Thoracic aorta (tissue), 2 donors: ENCODE measurements at regions not wholly inside any gene's neighbourhood (a gene's known extent, or its start where the extent isn't known, plus 50 kb on each side); places are given as distances from the start of the nearest gene placed in this dataset.
"Not testable (repeated sequence)": the region's sequence is repeated elsewhere in the genome, so short reads cannot be mapped to it uniquely, and the experiment has no call there.

Source experiments
- ATAC-seq: fragments of 150-250 bp; one replicate; pipeline ENCODE4 v1.8.0; 2017; ENCODE audit warnings: low read depth; ENCODE audit not compliant: insufficient number of reproducible peaks, low FRiP score
- DNase-seq: peaks from one replicate; pipeline ENCODE4 v3.0.0-alpha.2; 2020; ENCODE audit warnings: low spot score
- H3K27ac ChIP-seq, 2 donors: fragments of 200-600 bp; sonication (generic); 1 replicate in 1 of 2; 2 replicates in 1 of 2; pipeline ENCODE4 v1.5.1; 2016; ENCODE audit warnings: mild to moderate bottlenecking in 2 of 2, moderate library complexity in 2 of 2
- H3K27me3 ChIP-seq: fragments of 200-600 bp; sonication (generic); replicated peaks from 2 replicates; pipeline ENCODE4 v1.6.0; 2016; ENCODE audit warnings: mild to moderate bottlenecking; ENCODE audit not compliant: insufficient read depth
- H3K36me3 ChIP-seq: fragments of 200-600 bp; sonication (generic); one replicate; pipeline ENCODE4 v1.5.1; 2016
- H3K4me1 ChIP-seq, 2 donors: fragments of 200-600 bp; sonication (generic); 1 replicate in 1 of 2; 2 replicates in 1 of 2; pipeline versions ENCODE4 v1.5.1 to v1.6.0; 2016; ENCODE audit warnings: low read depth in 2 of 2, mild to moderate bottlenecking in 1 of 2; ENCODE audit not compliant: control insufficient read depth in 1 of 2
- H3K4me3 ChIP-seq: fragments of 200-600 bp; sonication (generic); 2 replicates; pipeline ENCODE4 v1.5.1; 2016; ENCODE audit warnings: mild to moderate bottlenecking
- H3K9me3 ChIP-seq: fragments of 200-600 bp; sonication (generic); 2 replicates; pipeline ENCODE4 v1.5.1; 2016
- TF ChIP-seq, protein P1 (sequence below): fragments of 200-600 bp; sonication (generic); IDR thresholded peaks from one replicate; pipeline ENCODE4 v1.5.1; 2019; ENCODE audit warnings: antibody characterized with exemption

DNA sequence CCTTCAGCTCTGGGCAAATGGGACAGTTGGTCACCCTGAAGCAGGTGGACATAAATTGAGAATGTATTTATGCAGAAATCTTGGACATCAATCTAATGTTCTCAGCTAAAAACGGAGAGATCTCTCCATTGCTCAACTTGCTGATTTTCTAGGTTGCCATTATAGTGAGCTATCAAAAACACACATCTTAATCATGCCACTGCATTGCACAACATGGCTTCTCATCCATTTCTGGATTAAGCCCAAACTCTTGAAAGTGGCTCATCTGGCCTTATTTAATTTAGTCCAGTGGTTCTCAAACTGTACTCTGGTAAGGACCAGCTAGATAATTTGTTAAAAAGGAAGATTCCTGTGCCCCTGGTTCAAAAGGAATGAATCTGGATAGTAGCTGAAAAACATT is 324.9 kb upstream of the CITED2 start:
- H3K36me3 ChIP-seq, result no peaks in the 10 kb centered on the region
- no peak for ATAC-seq

DNA sequence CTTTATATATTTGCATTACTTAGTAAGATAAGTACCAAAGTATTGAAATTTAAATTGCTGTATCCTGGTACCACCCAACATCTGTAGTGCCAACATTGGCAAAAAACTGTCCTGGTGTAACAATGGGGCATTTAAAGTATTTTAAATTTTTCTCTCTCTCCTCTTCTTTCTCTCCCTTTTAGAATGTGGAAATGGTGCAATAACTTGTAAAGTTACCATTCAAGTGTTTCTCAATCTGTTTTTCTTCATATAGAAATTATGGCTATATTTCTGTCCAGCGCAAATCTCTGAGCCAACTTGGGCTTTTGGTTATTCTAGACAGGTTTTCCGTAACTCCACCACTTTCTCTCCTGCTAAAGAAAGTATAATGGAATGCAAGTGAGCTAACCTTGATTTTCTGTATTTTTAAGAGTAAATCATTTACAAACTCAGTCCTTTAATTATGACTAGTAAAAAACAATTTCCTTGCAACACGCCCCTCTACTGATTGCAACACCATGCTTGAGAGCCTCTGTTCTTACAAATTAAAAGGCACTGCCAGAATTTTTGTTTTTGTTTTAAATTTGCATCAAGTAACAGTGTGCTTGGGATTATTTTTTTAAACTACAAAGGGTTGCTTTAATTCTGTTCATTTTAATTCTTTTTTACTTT is 324.2 kb upstream of the CITED2 start:
- ATAC-seq (no peak), DNase-seq (no peak)
- TF ChIP-seq, protein P1, sequence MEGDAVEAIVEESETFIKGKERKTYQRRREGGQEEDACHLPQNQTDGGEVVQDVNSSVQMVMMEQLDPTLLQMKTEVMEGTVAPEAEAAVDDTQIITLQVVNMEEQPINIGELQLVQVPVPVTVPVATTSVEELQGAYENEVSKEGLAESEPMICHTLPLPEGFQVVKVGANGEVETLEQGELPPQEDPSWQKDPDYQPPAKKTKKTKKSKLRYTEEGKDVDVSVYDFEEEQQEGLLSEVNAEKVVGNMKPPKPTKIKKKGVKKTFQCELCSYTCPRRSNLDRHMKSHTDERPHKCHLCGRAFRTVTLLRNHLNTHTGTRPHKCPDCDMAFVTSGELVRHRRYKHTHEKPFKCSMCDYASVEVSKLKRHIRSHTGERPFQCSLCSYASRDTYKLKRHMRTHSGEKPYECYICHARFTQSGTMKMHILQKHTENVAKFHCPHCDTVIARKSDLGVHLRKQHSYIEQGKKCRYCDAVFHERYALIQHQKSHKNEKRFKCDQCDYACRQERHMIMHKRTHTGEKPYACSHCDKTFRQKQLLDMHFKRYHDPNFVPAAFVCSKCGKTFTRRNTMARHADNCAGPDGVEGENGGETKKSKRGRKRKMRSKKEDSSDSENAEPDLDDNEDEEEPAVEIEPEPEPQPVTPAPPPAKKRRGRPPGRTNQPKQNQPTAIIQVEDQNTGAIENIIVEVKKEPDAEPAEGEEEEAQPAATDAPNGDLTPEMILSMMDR, result no peak
- Histone ChIP-seq H3K36me3 (no peaks in the 10 kb centered on the region), H3K9me3 (no peaks in the 10 kb centered on the region), H3K4me1 (peaks cover 8 to 20% of the 10 kb centered on the region in 2 donors), H3K4me3 (no peak overlapping the region), H3K27me3 (no peaks in the 10 kb centered on the region), H3K27ac (no peak overlapping the region)

More for the DNA sequence above, 324.9 kb upstream of the CITED2 start:
- no peak for DNase-seq
- TF ChIP-seq, protein P1, result no peak
- H3K27ac ChIP-seq, result no peak overlapping the region
- H3K4me1 ChIP-seq, result peaks cover 6 to 16% of the 10 kb centered on the region in 2 donors
- H3K9me3 ChIP-seq, result no peaks in the 10 kb centered on the region
- H3K4me3 ChIP-seq, result no peak overlapping the region
- no peaks in the 10 kb centered on the region for H3K27me3 ChIP-seq

DNA sequence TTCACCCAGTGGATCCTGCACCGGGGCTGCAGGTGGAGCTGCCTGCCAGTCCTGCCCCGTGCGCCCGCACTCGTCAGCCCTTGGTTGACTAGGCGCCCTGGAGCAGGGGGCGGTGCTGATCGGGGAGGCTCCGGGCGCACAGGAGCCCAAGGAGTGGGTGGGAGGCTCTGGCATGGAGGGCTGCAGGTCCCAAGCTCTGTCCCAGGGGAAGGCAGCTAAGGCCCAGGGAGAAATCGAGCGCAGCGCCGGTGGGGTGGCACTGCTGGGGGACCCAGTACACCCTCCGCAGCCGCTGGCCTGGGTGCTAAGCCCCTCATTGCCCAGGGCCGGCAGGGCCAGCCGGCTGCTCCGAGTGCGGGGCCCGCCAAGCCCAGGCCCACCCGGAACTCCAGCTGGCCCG is 323.4 kb upstream of the CITED2 start:
- not testable (repeated sequence) for H3K9me3 ChIP-seq, H3K27ac ChIP-seq, ATAC-seq, H3K36me3 ChIP-seq, H3K4me3 ChIP-seq, DNase-seq, H3K27me3 ChIP-seq
- H3K4me1 ChIP-seq, result peaks cover 8 to 20% of the 10 kb centered on the region in 2 donors

DNA sequence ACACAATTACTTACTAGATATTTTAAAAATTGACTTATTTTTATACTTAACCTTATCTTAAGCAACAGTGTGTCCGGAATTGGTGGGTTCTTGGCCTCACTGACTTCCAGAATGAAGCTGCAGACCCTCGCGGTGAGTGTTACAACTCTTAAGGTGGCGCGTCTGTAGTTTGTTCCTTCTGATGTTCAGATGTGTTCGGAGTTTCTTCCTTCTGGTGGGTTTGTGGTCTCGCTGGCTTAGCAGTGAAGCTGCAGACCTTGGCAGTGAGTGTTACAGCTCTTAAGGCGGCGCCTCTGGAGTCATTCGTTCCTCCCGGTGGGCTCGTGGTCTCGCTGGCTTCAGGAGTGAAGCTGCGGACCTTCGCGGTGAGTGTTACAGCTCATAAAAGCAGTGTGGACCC is 322.5 kb upstream of the CITED2 start:
- H3K4me3 ChIP-seq, H3K27me3 ChIP-seq, ATAC-seq, DNase-seq, H3K27ac ChIP-seq, H3K9me3 ChIP-seq, H3K36me3 ChIP-seq: not testable (repeated sequence)
- H3K4me1 ChIP-seq, result peaks cover 8 to 20% of the 10 kb centered on the region in 2 donors

GRCh38 chr6:139695361-139695760 is 320.9 kb upstream of the CITED2 start:
- no peak overlapping the region for H3K27ac ChIP-seq
- H3K9me3 ChIP-seq, result no peaks in the 10 kb centered on the region
- no peaks in the 10 kb centered on the region for H3K27me3 ChIP-seq
- H3K36me3 ChIP-seq, result no peaks in the 10 kb centered on the region
- DNase-seq, result no peak
- peaks cover 8 to 20% of the 10 kb centered on the region in 2 donors for H3K4me1 ChIP-seq
- no peak for ATAC-seq
- no peak overlapping the region for H3K4me3 ChIP-seq
- TF ChIP-seq, protein P1, result no peak

GRCh38 chr6:139693735-139694134 is 319.3 kb upstream of the CITED2 start:
- ATAC-seq, result no peak
- TF ChIP-seq, protein P1, result no peak
- no peak for DNase-seq
- Histone ChIP-seq H3K27me3 (no peaks in the 10 kb centered on the region), H3K4me1 (peaks cover 4 to 9% of the 10 kb centered on the region in 2 donors), H3K4me3 (no peak overlapping the region), H3K9me3 (no peaks in the 10 kb centered on the region), H3K36me3 (no peaks in the 10 kb centered on the region), H3K27ac (no peak overlapping the region)
